ENCODE measurements at regions not wholly inside any gene's neighbourhood (a gene's known extent, or its start where the extent isn't known, plus 50 kb on each side); places are given as distances from the start of the nearest gene placed in this dataset.

DNA sequence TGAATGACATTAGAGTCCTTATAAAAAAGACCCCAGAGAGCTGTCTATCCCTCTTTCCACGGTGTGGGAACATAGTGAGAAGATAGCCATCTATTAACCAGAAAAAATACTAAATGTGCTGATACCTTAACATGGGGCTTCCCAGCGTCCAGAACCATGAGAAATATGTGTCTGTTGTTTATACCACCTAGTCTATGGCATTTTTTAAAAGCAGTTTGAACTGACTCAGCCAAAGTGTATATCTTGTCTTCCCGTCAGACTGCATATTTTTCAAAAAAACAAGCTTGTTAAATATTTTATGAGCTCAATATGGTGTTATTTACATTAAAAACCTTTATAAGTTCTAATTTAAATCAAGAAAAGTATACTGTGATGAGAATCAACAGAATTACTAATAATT is 255.3 kb downstream of the HGF start:
- no peak for TF ChIP-seq CTCF (IDR thresholded peaks at IDR 0.05; ENCODE audit: low read depth, low read length)
- Histone ChIP-seq H3K36me3 (no peaks in the 10 kb centered on the region), H3K9me3 (no peaks in the 10 kb centered on the region), H3K4me3 (ENCODE audit: low read depth, low read length) (no peak overlapping the region), H3K27me3 (no peaks in the 10 kb centered on the region), H3K4me1 (no peaks in the 10 kb centered on the region; the same call in 1 of the 2 replicates)
- no peak for DNase-seq

- H3K9me3 ChIP-seq: no peaks in the 10 kb centered on the region
- TF ChIP-seq CTCF (IDR thresholded peaks at IDR 0.05; ENCODE audit: low read depth, low read length): no peak
- no peaks in the 10 kb centered on the region for H3K27me3 ChIP-seq
- no peaks in the 10 kb centered on the region for H3K36me3 ChIP-seq
- H3K4me1 ChIP-seq: peaks cover 4% of the 10 kb centered on the region; the same call in 1 of the 2 replicates
- no peak for DNase-seq
- H3K4me3 ChIP-seq (ENCODE audit: low read depth, low read length): no peak overlapping the region
These were observed 259.7 kb downstream of the HGF start for GRCh38 chr7:81510122-81510521.

DNA sequence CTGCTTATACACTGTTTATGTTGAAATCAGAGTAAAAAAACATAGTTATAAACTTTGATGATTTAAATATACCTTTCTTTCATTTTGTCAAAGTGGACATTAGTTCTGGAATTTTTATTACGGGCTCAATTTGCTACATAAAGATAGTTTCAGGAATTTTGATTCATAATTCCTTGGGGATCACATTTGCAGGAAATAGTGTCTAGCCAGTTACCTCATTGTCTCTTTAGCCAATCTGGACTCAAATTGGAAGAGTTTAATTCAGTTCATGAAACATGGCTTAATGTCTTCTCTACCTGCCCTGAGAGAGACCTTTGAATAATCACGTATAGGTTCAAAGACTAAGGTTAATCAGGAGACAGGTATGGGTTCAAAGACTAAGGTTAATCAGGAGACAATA is 262.6 kb downstream of the HGF start:
- Histone ChIP-seq H3K4me3 (ENCODE audit: low read depth, low read length) (no peak overlapping the region), H3K36me3 (no peaks in the 10 kb centered on the region), H3K27me3 (no peaks in the 10 kb centered on the region), H3K4me1 (peaks cover 8% of the 10 kb centered on the region), H3K9me3 (no peaks in the 10 kb centered on the region)
- no peak for DNase-seq
- no peak for TF ChIP-seq CTCF (IDR thresholded peaks at IDR 0.05; ENCODE audit: low read depth, low read length)

GRCh38 chr7:81506609-81507008 is 263.2 kb downstream of the HGF start:
- DNase-seq: no peak
- H3K4me1 ChIP-seq: peaks cover 10% of the 10 kb centered on the region
- H3K27me3 ChIP-seq: no peaks in the 10 kb centered on the region
- no peaks in the 10 kb centered on the region for H3K9me3 ChIP-seq
- H3K4me3 ChIP-seq (ENCODE audit: low read depth, low read length): no peak overlapping the region
- no peak for TF ChIP-seq CTCF (IDR thresholded peaks at IDR 0.05; ENCODE audit: low read depth, low read length)
- H3K36me3 ChIP-seq: no peaks in the 10 kb centered on the region

GRCh38 chr7:81503771-81504170 is 266.1 kb downstream of the HGF start:
- Histone ChIP-seq H3K4me1 (peaks cover 6% of the 10 kb centered on the region; the same call in 1 of the 2 replicates), H3K4me3 (ENCODE audit: low read depth, low read length) (no peak overlapping the region), H3K36me3 (no peaks in the 10 kb centered on the region), H3K27me3 (no peaks in the 10 kb centered on the region), H3K9me3 (no peaks in the 10 kb centered on the region)
- no peak for DNase-seq
- no peak for TF ChIP-seq CTCF (IDR thresholded peaks at IDR 0.05; ENCODE audit: low read depth, low read length)

DNA sequence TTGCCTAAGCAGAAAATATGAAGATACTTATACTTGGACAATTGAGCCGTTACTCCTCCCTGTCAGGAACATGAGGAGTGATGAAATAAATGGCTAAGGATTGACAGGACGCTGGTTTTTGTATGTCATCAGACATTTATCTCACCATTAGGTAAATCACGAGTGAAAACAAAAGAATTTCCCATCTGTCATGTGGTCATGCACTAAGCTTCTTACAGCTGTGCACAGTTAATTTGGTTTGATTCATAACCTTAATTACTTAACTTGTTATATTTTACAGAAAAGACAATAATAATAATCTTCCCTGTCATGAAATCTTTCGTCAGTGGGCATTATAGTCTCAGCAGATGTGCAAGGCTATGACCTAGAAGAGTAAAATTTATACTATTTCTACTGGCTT is 266.5 kb downstream of the HGF start:
- DNase-seq: no peak

More for the DNA sequence above, 266.5 kb downstream of the HGF start:
- Histone ChIP-seq H3K27me3 (no peaks in the 10 kb centered on the region), H3K4me3 (ENCODE audit: low read depth, low read length) (no peak overlapping the region), H3K9me3 (no peaks in the 10 kb centered on the region), H3K36me3 (no peaks in the 10 kb centered on the region), H3K4me1 (peaks cover 6% of the 10 kb centered on the region; the same call in 1 of the 2 replicates)
- no peak for TF ChIP-seq CTCF (IDR thresholded peaks at IDR 0.05; ENCODE audit: low read depth, low read length)

Data from BE2C (cell line).